ENCODE measurements at regions not wholly inside any gene's neighbourhood (a gene's known extent, or its start where the extent isn't known, plus 50 kb on each side); places are given as distances from the start of the nearest gene placed in this dataset.
A peak's percentile ranks its signal among the peaks of the same experiment; 100 is the strongest.

GRCh38 chr12:44942714-44943113 is 66.6 kb upstream of the NELL2 start:
- H3K9me3 ChIP-seq = peaks cover 0 to 5% (median 0%) of the 10 kb centered on the region in 8 donors
- 79 to 88% (median 87%) methylated on average over 5 of the region's 5 CpGs for WGBS, 5 donors
- H3K4me1 ChIP-seq = no peaks in the 10 kb centered on the region
- DNase-seq = no peak
- no peak overlapping the region for H3K27ac ChIP-seq
- no peak overlapping the region for H3K4me3 ChIP-seq
- H3K36me3 ChIP-seq = no peaks in the 10 kb centered on the region
- TF ChIP-seq POLR2A (IDR thresholded peaks at IDR 0.05) (no peak), POLR2AphosphoS5 (IDR thresholded peaks at IDR 0.05) (no peak), CTCF (IDR thresholded peaks at IDR 0.05 in 8 of 11, conservative IDR thresholded peaks at IDR 0.05 in 3 of 11) (no peak)
- H3K27me3 ChIP-seq (replicated peaks in 1 of 7) = no peaks in the 10 kb centered on the region
- intact Hi-C loops (cut with DNase I; ENCODE audit: low total_unique reads) = no loop called here

DNA sequence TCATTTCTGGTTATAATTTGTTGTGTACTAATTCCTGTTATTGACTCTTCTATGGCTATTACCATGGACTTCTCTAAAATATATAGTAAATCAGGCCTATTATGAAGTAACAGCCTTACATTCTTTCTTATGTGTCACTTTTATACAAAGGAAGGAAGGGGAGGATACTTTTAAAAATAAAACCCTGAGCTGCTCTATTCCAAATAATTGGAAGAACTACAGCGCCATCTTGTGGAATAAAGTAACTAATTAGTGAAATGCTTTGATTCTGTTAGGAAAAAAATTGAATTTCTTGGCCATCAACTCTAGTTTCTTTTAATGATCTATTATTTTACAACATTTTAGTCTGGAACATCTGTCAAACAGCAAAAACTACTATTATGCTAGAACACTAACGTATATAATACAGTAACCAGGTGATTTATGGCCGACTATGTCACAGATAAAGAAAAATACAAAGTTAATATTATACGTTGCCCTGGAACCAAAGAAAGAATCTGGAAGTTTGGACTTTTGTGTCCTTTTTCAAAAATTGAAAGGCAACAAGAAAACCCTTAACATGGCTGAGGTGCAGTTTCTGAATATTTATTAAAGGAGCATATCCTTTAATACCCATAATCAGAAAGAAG is 55.0 kb upstream of the NELL2 start:
- Histone ChIP-seq H3K27me3 (replicated peaks in 1 of 7) (no peaks in the 10 kb centered on the region), H3K36me3 (no peaks in the 10 kb centered on the region), H3K9me3 (no peaks in the 10 kb centered on the region), H3K27ac (no peak overlapping the region), H3K4me1 (peaks cover 0 to 4% (median 0%) of the 10 kb centered on the region in 6 donors), H3K4me3 (no peak overlapping the region)
- no peak for DNase-seq
- intact Hi-C loops (cut with DNase I; ENCODE audit: low total_unique reads) = no loop called here
- 39 to 42% (median 41%) methylated on average over 4 of the region's 4 CpGs for WGBS, 5 donors
- TF ChIP-seq POLR2A (IDR thresholded peaks at IDR 0.05) = no peak
- peak in 10 of 11 experiments; percentile 26 to 72 (median 54) for TF ChIP-seq CTCF (IDR thresholded peaks at IDR 0.05 in 8 of 11, conservative IDR thresholded peaks at IDR 0.05 in 3 of 11)

DNA sequence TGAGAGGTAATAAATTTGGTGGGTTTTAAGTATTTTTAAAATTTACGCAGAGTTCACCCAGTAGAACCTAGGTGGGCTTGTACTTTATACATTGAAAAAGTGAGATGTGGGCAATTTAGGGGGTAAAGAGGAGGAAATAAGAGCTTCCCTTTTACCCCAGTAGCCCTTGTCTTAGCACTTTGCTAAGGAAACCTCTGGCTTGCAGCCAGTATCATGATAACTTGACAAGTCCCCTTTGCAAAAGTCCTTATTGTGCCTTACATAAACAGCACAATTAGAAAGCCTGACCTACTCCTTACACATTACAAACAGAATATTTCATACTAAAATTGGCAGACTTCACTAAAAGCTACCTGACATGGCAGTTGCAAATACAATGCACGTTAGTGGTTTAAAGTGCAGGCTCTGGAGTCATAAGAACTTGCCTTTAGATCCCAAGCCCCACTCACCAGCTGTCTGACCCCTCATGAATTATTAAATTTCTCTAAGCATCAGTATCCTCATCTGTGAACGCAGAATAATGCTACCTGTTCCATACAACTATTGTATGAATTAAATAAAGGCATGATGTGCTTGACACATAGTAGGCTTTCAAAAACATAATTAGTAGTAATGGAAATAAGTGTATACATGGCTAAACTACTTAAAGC is 53.2 kb upstream of the NELL2 start:
- TF ChIP-seq POLR2AphosphoS5 (IDR thresholded peaks at IDR 0.05) (no peak), CTCF (IDR thresholded peaks at IDR 0.05 in 8 of 11, conservative IDR thresholded peaks at IDR 0.05 in 3 of 11) (no peak), POLR2A (IDR thresholded peaks at IDR 0.05) (no peak)
- no peak overlapping the region for H3K27ac ChIP-seq
- H3K4me3 ChIP-seq = no peak overlapping the region
- H3K4me1 ChIP-seq = peaks cover 0 to 4% (median 0%) of the 10 kb centered on the region in 6 donors
- DNase-seq = no peak
- WGBS, 5 donors = 57 to 70% (median 64%) methylated on average over 3 of the region's 3 CpGs
- intact Hi-C loops (cut with DNase I; ENCODE audit: low total_unique reads) = loop anchor here (5.0 to 10.0 kb wide), 2 partner anchors 155 to 917 kb away; no protein-coding TSS in a partner anchor
- H3K9me3 ChIP-seq = no peaks in the 10 kb centered on the region
- no peaks in the 10 kb centered on the region for H3K27me3 ChIP-seq (replicated peaks in 1 of 7)
- H3K36me3 ChIP-seq = no peaks in the 10 kb centered on the region
